ENCODE measurements at regions not wholly inside any gene's neighbourhood (a gene's known extent, or its start where the extent isn't known, plus 50 kb on each side); places are given as distances from the start of the nearest gene placed in this dataset.

DNA sequence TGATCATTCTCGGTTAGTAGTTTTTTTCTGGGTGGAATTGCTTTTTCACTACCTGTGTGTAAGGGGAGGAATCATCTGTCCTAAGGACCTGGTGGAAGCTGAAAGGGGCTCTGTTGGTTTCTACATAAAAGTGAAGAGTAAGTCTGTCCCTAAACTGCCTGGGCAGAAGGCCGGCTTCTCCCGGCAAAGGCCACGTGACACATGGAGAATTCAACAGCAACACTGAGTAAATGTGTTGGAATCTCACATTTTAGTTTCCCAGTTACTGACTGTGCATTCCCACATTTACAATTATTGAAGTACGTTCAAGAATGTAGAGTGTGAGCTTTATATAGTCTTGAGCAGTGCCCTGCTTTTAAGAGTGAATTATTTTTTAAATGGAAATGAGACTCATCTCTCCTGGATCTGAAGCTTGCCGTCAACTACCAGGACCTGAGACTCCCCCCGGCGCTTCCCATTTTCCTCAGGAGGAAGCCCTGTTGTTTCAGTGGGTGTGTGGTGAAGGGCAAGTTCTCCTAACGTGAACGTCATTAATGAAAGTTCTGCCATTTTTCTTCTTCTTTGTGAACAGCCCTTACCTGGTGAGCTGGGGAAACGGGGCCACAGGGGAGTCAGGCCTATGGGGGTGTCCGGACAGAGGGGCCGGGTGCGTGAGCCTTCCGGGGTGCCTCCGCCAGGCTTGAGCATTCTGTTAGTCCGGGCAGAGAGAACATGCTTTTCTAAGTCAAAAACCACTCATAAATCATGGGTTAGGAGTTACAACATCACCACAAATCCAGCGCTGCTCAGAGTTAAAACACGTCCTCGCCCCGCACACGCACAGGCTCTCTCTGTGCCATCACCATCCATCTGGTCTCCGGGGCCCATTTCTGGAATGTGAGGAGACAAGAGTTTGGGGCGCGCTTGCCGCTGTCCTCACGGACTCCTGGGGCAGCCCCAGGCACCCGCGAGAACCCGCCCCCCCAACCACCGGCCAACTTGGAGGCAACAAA is 56.6 kb upstream of the SMOC2 start:
- Histone ChIP-seq H2AFZ (ENCODE audit: low read length) (no peak overlapping the region), H3K9ac (ENCODE audit: insufficient read depth, low read length) (no peak overlapping the region), H3K36me3 (ENCODE audit: control insufficient read depth, insufficient read depth, low read length) (no peaks in the 10 kb centered on the region), H3K4me2 (ENCODE audit: extremely low read depth, insufficient read depth, low read length) (no peak overlapping the region), H3K4me1 (ENCODE audit: control insufficient read depth, extremely low read depth, insufficient read depth, low read length) (no peaks in the 10 kb centered on the region), H3K27ac (ENCODE audit: insufficient read depth, low read length) (no peak overlapping the region), H4K20me1 (ENCODE audit: control insufficient read depth, extremely low read depth, insufficient read depth, low read length) (no peaks in the 10 kb centered on the region), H3K79me2 (ENCODE audit: control insufficient read depth, insufficient read depth, low read length) (no peaks in the 10 kb centered on the region), H3K4me3 (replicated peaks in 1 of 4; ENCODE audit: control extremely low read depth in 1 of 4, insufficient read depth in 1 of 4, low read depth in 3 of 4, low read length in 4 of 4) (no peak overlapping the region), H3K9me3 (ENCODE audit: control insufficient read depth, insufficient read depth, low read depth, low read length) (peaks cover 7% of the 10 kb centered on the region), H3K27me3 (ENCODE audit: control insufficient read depth, insufficient read depth, low read length) (no peaks in the 10 kb centered on the region)
- DNase-seq (ENCODE audit: low read depth in 2 of 2): no peak
- no peak for TF ChIP-seq CTCF (conservative IDR thresholded peaks at IDR 0.05 in 1 of 2, IDR thresholded peaks at IDR 0.05 in 1 of 2; ENCODE audit: low read depth in 1 of 2, low read length in 2 of 2)
- TF ChIP-seq EZH2 (IDR thresholded peaks at IDR 0.05; ENCODE audit: low read length, missing control alignments): no peak

DNA sequence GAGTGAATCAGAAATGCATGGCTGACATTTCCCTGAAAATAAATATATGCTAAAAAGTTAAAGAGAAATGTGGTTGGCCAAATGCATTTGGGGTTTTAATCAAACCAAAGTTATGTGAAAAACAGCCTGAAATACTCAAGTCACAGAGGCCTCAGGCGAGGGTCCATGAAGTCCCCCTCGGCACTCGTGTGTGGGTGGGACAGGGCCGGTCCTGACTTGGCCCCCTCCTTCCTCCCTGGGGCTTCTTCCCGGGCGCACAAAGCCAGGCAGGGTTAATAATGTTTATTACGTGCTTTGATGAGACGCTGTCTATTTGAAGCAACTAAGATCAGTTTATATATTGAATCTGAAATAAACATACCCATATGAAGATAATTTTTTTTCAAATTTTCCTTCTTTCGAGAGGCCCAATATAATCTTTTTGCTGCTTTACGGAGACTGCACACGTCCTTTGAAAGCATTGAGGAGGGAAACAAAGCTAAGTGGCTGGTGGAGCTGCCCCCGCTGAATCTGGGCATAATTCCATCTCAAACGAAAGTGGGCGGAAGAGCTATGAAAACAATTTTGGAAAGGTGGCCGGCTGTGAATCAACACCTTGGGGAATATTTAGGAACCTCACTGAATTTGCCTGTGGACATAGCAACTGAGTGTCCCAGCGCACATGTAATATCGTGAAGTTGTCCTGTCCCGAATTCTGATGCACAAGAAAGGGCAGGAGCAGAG is 55.8 kb upstream of the SMOC2 start:
- no peaks in the 10 kb centered on the region for H3K79me2 ChIP-seq (ENCODE audit: control insufficient read depth, insufficient read depth, low read length)
- H3K4me3 ChIP-seq (replicated peaks in 1 of 4; ENCODE audit: control extremely low read depth in 1 of 4, insufficient read depth in 1 of 4, low read depth in 3 of 4, low read length in 4 of 4): no peak overlapping the region
- H3K4me2 ChIP-seq (ENCODE audit: extremely low read depth, insufficient read depth, low read length): no peak overlapping the region
- no peak overlapping the region for H3K27ac ChIP-seq (ENCODE audit: insufficient read depth, low read length)
- peaks cover 7% of the 10 kb centered on the region for H3K9me3 ChIP-seq (ENCODE audit: control insufficient read depth, insufficient read depth, low read depth, low read length)
- no peak for DNase-seq (ENCODE audit: low read depth in 2 of 2)
- H3K36me3 ChIP-seq (ENCODE audit: control insufficient read depth, insufficient read depth, low read length): no peaks in the 10 kb centered on the region
- no peaks in the 10 kb centered on the region for H3K4me1 ChIP-seq (ENCODE audit: control insufficient read depth, extremely low read depth, insufficient read depth, low read length)
- H2AFZ ChIP-seq (ENCODE audit: low read length): no peak overlapping the region
- no peak overlapping the region for H3K9ac ChIP-seq (ENCODE audit: insufficient read depth, low read length)
- no peak for TF ChIP-seq CTCF (conservative IDR thresholded peaks at IDR 0.05 in 1 of 2, IDR thresholded peaks at IDR 0.05 in 1 of 2; ENCODE audit: low read depth in 1 of 2, low read length in 2 of 2)
- no peak for TF ChIP-seq EZH2 (IDR thresholded peaks at IDR 0.05; ENCODE audit: low read length, missing control alignments)
- no peaks in the 10 kb centered on the region for H4K20me1 ChIP-seq (ENCODE audit: control insufficient read depth, extremely low read depth, insufficient read depth, low read length)
- no peaks in the 10 kb centered on the region for H3K27me3 ChIP-seq (ENCODE audit: control insufficient read depth, insufficient read depth, low read length)
